H9 (cell line): ENCODE measurements at regions not wholly inside any gene's neighbourhood (a gene's known extent, or its start where the extent isn't known, plus 50 kb on each side); places are given as distances from the start of the nearest gene placed in this dataset.
A peak's percentile ranks its signal among the peaks of the same experiment; 100 is the strongest.

Source experiments
- DNase-seq: peaks from one replicate; pipeline ENCODE4 v3.0.0-alpha.2; 2017
- H2AFZ ChIP-seq: one replicate; pipeline ENCODE4 v1.6.1; 2013; ENCODE audit warnings: mild to moderate bottlenecking, low read length, control low read depth, moderate library complexity
- H2AK5ac ChIP-seq: 2 replicates; pipeline ENCODE4 v1.6.1; 2013; ENCODE audit warnings: low read length, control low read depth, mixed read lengths; ENCODE audit not compliant: insufficient read length
- H2BK120ac ChIP-seq: one replicate; pipeline ENCODE4 v1.6.1; 2013; ENCODE audit warnings: low read depth, mild to moderate bottlenecking, low read length, control low read depth, inconsistent platforms; ENCODE audit not compliant: poor library complexity, severe bottlenecking
- H2BK12ac ChIP-seq: 2 replicates; pipeline ENCODE4 v1.6.1; 2013; ENCODE audit warnings: low read length, control low read depth, mixed read lengths, low read depth; ENCODE audit not compliant: insufficient read length
- H2BK15ac ChIP-seq: 2 replicates; pipeline ENCODE4 v1.6.1; 2013; ENCODE audit warnings: low read depth, low read length, control low read depth
- H2BK20ac ChIP-seq: one replicate; pipeline ENCODE4 v1.6.1; 2013; ENCODE audit warnings: low read depth, mild to moderate bottlenecking, low read length, control low read depth, inconsistent platforms; ENCODE audit not compliant: poor library complexity, severe bottlenecking
- H2BK5ac ChIP-seq: 2 replicates; pipeline ENCODE4 v1.6.1; 2013; ENCODE audit warnings: low read length, control low read depth, mixed read lengths; ENCODE audit not compliant: insufficient read length
- H3K14ac ChIP-seq: 2 replicates; pipeline ENCODE4 v1.6.1; 2013; ENCODE audit warnings: low read length, control low read depth; ENCODE audit not compliant: insufficient read depth
- H3K18ac ChIP-seq: 2 replicates; pipeline ENCODE4 v1.6.1; 2013; ENCODE audit warnings: low read depth, mild to moderate bottlenecking, mixed read lengths, low read length, control low read depth; ENCODE audit not compliant: insufficient read length
- H3K23ac ChIP-seq: 2 replicates; pipeline ENCODE4 v1.6.1; 2013; ENCODE audit warnings: low read length, control low read depth, mixed read lengths, low read depth; ENCODE audit not compliant: insufficient read length
- H3K23me2 ChIP-seq: 2 replicates; pipeline ENCODE4 v1.6.1; 2013; ENCODE audit warnings: low read depth, mild to moderate bottlenecking, mixed read lengths, low read length, control low read depth; ENCODE audit not compliant: insufficient read length, poor library complexity, severe bottlenecking
- H3K27ac ChIP-seq: 2 replicates; pipeline ENCODE4 v1.5.1; 2013; ENCODE audit warnings: low read length, control low read depth, mixed read lengths, low read depth; ENCODE audit not compliant: insufficient read length
- H3K27me3 ChIP-seq: 2 replicates; pipeline ENCODE4 v1.6.1; 2013; ENCODE audit warnings: low read length, control low read depth, inconsistent platforms; ENCODE audit not compliant: insufficient read depth
- H3K4ac ChIP-seq: 2 replicates; pipeline ENCODE4 v1.6.1; 2013; ENCODE audit warnings: low read depth, mild to moderate bottlenecking, control low read depth, inconsistent platforms, low read length, moderate library complexity
- H3K4me1 ChIP-seq: 2 replicates; pipeline ENCODE4 v1.6.1; 2013; ENCODE audit warnings: low read length, control low read depth, inconsistent platforms; ENCODE audit not compliant: insufficient read depth
- H3K4me2 ChIP-seq: 2 replicates; pipeline ENCODE4 v1.6.1; 2013; ENCODE audit warnings: low read length, control low read depth, mixed read lengths; ENCODE audit not compliant: insufficient read length, insufficient read depth
- H3K56ac ChIP-seq: 2 replicates; pipeline ENCODE4 v1.6.1; 2013; ENCODE audit warnings: low read depth, mild to moderate bottlenecking, mixed read lengths, low read length, control low read depth; ENCODE audit not compliant: insufficient read length
- H3K79me1 ChIP-seq: 2 replicates; pipeline ENCODE4 v1.6.1; 2013; ENCODE audit warnings: low read depth, mild to moderate bottlenecking, moderate library complexity, low read length, control low read depth, inconsistent platforms; ENCODE audit not compliant: insufficient read depth, poor library complexity, severe bottlenecking
- H3K79me2 ChIP-seq: 2 replicates; pipeline ENCODE4 v1.6.1; 2013; ENCODE audit warnings: low read length, control low read depth, inconsistent platforms; ENCODE audit not compliant: insufficient read depth
- H3K9ac ChIP-seq: 2 replicates; pipeline ENCODE4 v1.6.1; 2013; ENCODE audit warnings: low read length, control low read depth, mixed read lengths; ENCODE audit not compliant: insufficient read length; ENCODE audit errors: extremely low read depth
- H3K9me3 ChIP-seq: one replicate; pipeline ENCODE4 v1.6.1; 2013; ENCODE audit warnings: low read depth, low read length, inconsistent platforms; ENCODE audit not compliant: control insufficient read depth
- H3T11ph ChIP-seq: one replicate; pipeline ENCODE4 v1.6.1; 2013; ENCODE audit warnings: mild to moderate bottlenecking, low read length, control low read depth, inconsistent platforms
- H4K20me1 ChIP-seq: one replicate; pipeline ENCODE4 v1.6.1; 2013; ENCODE audit not compliant: control insufficient read depth, insufficient read length, insufficient read depth
- H4K5ac ChIP-seq: 2 replicates; pipeline ENCODE4 v1.6.1; 2013; ENCODE audit warnings: low read depth, mild to moderate bottlenecking, mixed read lengths, low read length, control low read depth; ENCODE audit not compliant: insufficient read length
- H4K8ac ChIP-seq: replicated peaks from 2 replicates; pipeline ENCODE4 v1.6.1; 2013; ENCODE audit warnings: low read length, control low read depth, mixed read lengths, low read depth; ENCODE audit not compliant: insufficient read length
- H4K91ac ChIP-seq: 2 replicates; pipeline ENCODE4 v1.6.1; 2013; ENCODE audit warnings: low read depth, mild to moderate bottlenecking, moderate library complexity, mixed read lengths, low read length, control low read depth; ENCODE audit not compliant: insufficient read length
- H3K27ac Mint-ChIP-seq, 3 experiments: 2 replicates in 2 of 3; 3 replicates in 1 of 3; pipeline ENCODE4 v1.8.0; 2020 to 2021; ENCODE audit warnings: mixed read lengths in 3 of 3, mild to moderate bottlenecking in 1 of 3, moderate library complexity in 1 of 3
- H3K27me3 Mint-ChIP-seq: 2 replicates; pipeline ENCODE4 v1.8.0; 2021; ENCODE audit warnings: low read depth, mild to moderate bottlenecking, moderate library complexity, mixed read lengths
- H3K36me3 Mint-ChIP-seq, 3 experiments: 2 replicates in 2 of 3; 3 replicates in 1 of 3; pipeline ENCODE4 v1.8.0; 2020 to 2021; ENCODE audit warnings: low read depth in 3 of 3, mixed read lengths in 3 of 3; ENCODE audit not compliant: insufficient read depth in 1 of 3
- H3K4me1 Mint-ChIP-seq, 2 experiments: 2 replicates each; pipeline ENCODE4 v1.8.0; 2020; ENCODE audit warnings: mixed read lengths in 2 of 2
- H3K4me3 Mint-ChIP-seq, 2 experiments: 2 replicates in 1 of 2; 3 replicates in 1 of 2; pipeline ENCODE4 v1.8.0; 2020 to 2021; ENCODE audit warnings: mild to moderate bottlenecking in 2 of 2, mixed read lengths in 2 of 2, moderate library complexity in 1 of 2
- H3K9me3 Mint-ChIP-seq, 2 experiments: 2 replicates in 1 of 2; 3 replicates in 1 of 2; pipeline ENCODE4 v1.8.0; 2020; ENCODE audit warnings: mild to moderate bottlenecking in 2 of 2, mixed read lengths in 2 of 2, moderate library complexity in 1 of 2
- CTCF ChIP-seq: fragments of 200-600 bp; sonication (generic); conservative IDR thresholded peaks from 3 replicates; pipeline ENCODE4 v1.8.0; 2021; ENCODE audit warnings: antibody characterized with exemption, mild to moderate bottlenecking
- WGBS: extraction: QIAGEN DNeasy Blood & Tissue Kit; methylation state at CpG from one replicate; pipeline ENCODE4 v1.1.7; 2013; ENCODE audit warnings: missing lambda C conversion rate, low lambda C conversion rate, mixed read lengths; ENCODE audit not compliant: insufficient read length; ENCODE audit errors: extremely low coverage; 5-methylcytosine and 5-hydroxymethylcytosine counted together

DNA sequence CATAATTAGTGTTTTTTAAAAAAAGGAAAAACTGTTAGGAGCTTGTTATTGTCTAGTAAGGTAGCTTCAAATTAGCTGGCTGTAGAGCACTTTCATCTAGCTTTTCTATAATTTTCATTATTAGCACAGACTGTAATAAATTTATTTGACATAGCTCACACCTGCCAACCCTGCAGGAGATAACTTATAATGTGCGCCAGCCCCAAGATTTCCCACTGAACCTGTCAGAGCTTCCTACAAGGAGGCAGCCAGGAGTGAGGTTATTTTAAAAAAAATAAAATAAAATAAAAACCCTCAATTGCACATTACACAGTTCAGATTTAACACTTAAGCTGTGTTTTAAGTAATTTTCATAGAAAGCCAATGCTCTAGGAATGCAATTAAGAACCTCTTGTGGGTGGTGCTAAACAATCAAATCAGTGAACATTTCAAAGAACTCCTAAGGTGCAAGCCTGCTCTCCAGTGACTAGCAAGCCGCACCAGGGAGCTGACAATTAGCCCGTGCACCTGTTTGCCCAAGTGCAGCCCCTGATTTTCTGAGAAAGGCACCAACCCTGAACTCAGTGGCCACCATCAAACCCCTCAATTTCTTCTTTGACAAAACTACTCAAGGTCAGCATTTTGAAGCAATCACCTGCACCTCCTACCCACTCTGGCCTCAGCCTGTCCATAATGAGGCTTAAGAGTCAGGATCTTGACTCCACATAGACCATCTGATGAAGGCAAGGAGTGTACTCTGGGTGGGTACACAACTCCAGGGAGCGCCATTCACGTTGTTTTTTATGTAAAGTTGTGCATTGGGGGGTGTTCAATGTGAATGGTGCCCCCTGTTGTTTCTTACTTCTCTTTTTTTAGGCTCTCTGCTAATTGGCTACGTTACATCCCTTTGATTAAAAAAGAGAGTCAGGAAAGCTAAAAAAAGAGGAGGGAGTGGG, 385.3 kb upstream of the WWC1 start:
- Histone ChIP-seq H3K4ac (no peak overlapping the region), H3K27ac (no peak overlapping the region), H3K9ac (no peak overlapping the region), H4K91ac (no peak overlapping the region), H3K79me2 (no peaks in the 10 kb centered on the region), H3K23me2 (no peaks in the 10 kb centered on the region), H3K79me1 (no peaks in the 10 kb centered on the region), H2AK5ac (no peak overlapping the region), H2BK20ac (no peak overlapping the region), H3K56ac (no peak overlapping the region), H2BK120ac (no peak overlapping the region), H4K8ac (no peak overlapping the region), H3K14ac (no peak overlapping the region), H3K23ac (no peak overlapping the region), H4K5ac (no peak overlapping the region), H2AFZ (no peak overlapping the region), H3K18ac (no peak overlapping the region), H2BK12ac (no peak overlapping the region), H3K4me1 (no peaks in the 10 kb centered on the region; the same call in 1 of the 2 replicates), H3K27me3 (no peaks in the 10 kb centered on the region), H2BK5ac (no peak overlapping the region), H4K20me1 (no peaks in the 10 kb centered on the region), H3K4me2 (peak overlapping the region; percentile 17), H3K9me3 (no peaks in the 10 kb centered on the region), H2BK15ac (no peak overlapping the region), H3T11ph (no peak overlapping the region)
- Mint-ChIP-seq H3K4me3 (peak overlapping the region in 1 of 2 experiments; percentile 16; a peak in 1 of 5 replicates), H3K27me3 (no peaks in the 10 kb centered on the region), H3K9me3 (no peaks in the 10 kb centered on the region), H3K36me3 (no peaks in the 10 kb centered on the region), H3K27ac (peak overlapping the region; percentile 10 to 87 (median 85); a peak in 5 of 7 replicates), H3K4me1 (peaks cover 34 to 36% of the 10 kb centered on the region in 2 experiments)
- DNase-seq, result peak; percentile 33
- no CpG with 5 or more reads among the region's 6 CpGs for WGBS
- TF ChIP-seq CTCF, result no peak
